ENCODE measurements at regions not wholly inside any gene's neighbourhood (a gene's known extent, or its start where the extent isn't known, plus 50 kb on each side); places are given as distances from the start of the nearest gene placed in this dataset.

DNA sequence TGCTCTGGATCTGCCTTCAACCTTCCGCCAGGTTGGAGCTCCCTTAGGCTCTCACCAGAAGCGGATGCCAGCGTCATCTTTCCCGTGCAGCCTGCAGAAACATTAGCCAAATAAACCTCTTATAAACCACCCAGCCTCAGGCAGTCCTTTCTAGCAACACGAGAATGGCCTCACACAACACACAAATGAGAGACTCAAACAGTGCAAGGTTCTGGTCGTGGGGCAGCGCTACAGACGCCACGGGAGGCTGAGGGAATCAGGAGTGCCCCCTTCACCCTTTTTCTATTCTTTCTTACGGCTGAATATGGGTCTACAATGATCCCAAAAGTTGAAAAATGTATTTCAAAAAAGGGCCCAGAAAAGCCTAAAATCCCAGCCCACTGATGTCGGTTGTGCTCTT is 96.4 kb downstream of the FOXL3 start:
- no peak for DNase-seq (ENCODE audit: low read depth)

DNA sequence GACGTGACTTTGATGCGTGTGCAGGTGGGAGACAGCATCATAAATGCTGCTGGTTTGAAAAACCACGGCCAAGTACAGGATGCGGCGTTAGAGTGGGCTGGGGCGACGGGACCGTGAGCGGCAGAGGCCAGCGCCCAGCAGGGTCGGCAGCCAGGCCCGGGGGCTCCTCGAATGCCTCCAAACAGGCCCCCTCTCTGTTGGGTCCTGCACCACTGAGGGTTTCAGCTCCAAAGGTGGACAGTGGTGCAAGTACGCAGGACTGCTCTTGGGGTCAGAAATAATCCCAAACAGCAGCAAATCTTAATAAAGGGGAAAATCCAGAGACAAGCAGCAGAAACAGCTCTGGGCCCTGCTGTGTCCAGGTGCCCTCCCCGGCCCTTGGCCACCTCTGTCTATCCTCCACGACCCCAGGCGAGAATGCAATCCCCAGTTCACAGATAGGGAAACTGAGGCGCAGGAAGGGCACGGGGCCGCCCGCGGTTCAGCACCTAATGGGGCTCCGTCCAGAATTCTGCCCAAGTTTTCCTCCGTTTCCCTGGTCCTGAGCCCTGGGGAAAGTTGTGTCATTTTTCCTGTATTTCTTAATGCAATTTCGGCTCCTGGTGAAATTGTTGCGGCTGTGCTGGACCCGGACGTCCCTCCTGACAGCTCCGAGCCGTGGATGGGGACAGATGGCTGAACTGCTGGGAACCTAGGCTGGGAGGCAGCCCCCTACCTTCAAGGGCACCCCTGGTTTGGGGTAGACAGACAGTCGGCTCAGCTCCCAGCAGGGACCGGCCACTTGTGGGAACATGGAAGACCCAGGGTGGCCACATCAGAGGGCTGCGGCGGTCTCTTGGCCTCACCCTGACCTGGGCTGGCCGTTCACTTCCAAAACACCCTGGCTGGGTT is 97.4 kb downstream of the FOXL3 start:
- no peak for DNase-seq (ENCODE audit: low read depth)

DNA sequence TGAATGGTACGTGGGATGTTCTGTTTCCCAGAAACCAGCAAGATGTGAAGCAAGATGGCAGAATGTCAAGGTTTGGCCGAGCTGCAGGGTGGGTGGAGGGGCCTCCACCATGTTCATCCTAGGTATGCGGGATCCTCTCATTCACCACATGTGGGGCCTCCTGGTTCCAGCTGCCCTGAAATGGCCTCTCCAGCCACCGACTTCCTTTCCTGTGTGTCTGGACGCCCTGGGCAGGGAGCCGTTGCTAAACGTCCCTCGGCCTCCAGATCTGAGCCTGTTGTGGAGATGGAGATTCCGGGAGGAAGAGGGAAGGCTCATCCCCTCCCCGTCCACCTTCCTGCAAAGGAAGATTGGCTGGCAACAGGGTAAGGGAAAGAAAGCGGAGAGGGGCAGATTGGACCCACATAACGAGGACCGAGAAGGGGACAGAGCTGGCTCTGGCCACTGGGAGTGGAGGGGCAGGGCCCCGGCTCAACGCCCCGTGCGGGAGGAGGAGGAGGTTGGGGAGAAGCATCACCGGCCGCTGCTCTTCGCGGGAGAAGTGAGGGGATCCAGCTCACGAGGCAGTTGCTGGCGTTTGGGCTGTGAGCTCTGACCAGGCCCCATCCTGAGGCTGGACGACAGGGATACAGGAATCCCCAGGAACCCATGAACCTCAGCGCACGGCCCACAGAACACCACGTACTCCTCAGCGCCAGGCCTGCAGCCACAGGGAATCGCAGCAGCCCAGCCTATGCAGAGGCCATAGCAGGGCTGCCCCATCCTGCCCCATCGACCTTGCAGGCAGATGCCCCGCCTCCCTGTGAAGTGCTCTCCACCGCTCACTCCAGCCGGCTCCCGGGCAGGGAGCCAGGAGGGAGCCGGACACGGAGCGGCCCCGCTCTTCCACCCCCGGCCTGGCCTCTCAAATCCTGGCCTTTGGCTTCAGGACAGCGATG is 98.3 kb downstream of the FOXL3 start:
- no peak for DNase-seq (ENCODE audit: low read depth)

DNA sequence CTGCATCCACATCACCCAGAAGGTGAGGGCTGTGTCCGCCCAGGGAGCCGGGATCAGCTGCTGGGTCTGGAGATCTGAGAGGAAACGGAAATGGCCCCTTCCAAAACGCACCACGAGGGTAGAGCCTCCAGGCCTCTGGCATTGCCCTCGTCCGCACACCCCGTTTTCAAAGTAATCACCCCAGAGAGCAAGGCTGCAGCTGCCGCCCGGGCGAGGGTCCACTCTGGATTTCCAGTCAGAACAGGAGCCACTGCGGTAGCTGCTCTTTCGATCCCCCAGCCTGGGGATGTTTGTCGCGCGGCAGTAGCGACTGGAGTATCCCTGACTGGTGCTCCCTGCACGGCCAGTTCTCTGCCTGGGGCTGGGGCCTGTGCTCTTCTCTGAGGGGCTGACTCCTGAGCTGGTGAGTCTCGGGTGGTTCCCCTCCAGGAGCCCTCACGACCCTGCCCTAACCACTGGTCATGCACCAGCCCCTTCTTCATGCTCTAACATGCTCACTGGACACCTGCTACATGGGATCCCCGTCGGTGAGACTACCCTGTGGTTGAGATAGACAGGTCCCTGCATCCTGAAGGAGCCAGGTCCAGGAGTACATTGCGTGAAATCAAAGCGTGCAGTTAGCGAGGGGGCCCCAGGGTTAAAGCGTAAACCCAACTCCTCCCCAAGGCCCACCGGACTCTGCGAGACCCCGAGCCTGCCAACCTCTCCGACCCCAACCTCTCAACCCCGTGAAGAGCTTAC is 99.2 kb downstream of the FOXL3 start:
- no peak for DNase-seq (ENCODE audit: low read depth)

DNA sequence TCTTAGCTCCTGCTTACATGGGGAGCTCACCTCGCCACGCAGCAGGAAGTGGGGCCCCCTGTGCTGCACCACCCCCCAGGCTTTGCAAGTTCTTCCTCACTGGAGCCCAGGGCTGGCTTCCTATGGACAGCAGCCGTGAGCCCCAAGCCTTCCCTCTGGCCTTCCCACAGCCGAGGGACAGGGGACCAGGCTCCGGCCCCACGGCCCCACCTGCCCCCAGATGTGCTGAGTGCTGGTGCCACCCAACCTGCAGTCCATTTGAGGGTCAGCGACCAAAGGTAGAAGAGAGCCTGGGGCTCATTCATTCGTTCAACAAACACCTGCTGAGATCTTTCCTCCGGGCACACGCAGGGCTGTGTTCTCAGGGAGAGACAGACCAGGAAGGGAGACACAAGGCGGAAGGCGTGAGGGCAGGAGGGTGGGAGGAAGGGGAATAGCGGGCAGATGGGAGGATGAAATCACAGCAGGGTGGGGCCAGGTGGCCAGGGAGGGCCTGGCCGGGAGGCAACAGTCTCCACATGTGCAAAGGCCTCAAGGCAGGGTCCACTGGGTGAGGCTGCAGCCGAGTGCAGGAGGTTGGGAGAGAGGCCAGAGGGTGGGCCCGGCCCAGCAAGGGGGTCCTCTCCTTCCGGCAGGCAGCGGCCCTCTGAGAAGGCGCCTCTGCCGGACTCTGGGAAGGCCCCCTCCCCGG is 100.1 kb downstream of the FOXL3 start:
- no peak for DNase-seq (ENCODE audit: low read depth)

DNA sequence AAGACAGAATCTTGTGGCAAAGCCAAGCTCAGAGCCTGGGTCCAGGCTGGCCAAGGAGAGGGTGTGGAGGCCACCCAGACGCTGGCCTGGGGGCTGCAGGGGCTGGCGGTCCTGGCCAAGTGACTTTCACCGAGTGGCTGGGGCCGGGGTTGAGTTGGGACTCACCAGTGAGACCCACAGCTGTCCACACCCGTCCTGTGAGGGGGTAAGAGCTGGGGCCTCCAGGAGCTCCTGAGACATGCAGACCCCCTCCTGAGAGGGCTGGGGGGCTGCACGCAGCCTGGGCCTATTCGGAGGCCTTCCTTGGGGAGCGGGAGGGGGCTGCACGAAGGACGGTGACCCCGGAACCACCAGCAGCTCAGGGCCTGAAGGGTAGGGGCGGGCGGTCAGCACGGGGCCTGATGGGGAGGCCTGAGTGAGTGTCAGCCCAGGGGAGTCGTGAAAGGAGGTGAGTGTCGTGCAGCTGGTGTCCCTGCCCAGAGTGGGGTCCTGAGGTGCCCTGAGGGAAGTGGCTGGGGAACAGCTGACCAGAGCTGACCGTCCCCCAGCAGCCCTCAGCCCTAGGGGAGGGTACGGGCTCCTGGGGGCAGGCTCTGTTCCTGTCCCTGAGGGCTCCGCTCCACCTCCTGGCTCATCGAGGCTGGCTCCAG is 100.9 kb downstream of the FOXL3 start:
- DNase-seq (ENCODE audit: low read depth) = no peak

DNA sequence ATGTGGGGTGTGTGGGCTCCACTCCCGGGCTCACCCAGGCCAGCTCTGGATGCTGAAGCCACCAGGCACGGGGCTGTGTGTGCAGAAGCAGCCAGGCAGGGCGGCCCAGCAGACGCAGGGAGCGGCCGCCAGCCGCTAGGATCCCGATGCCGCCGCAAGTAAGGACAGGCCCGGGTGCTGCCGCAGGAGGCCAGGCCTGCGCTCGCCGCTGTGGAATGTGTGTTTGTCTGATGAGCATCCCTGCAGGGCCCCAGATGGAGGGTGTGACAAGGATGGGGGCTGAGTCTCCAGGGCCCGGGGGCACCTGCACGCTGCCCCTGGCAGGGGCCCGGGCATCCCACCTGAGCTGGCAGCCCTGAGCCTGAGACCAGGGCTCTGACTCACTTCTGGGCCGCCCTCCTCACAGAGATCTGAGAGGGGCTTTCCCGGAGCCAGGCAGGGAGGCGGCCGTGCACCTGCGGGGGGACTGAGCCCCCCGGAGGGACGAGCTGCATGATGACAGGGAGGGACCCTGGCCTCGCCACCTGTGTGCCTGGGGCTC is 101.5 kb downstream of the FOXL3 start:
- no peak for DNase-seq (ENCODE audit: low read depth)

DNA sequence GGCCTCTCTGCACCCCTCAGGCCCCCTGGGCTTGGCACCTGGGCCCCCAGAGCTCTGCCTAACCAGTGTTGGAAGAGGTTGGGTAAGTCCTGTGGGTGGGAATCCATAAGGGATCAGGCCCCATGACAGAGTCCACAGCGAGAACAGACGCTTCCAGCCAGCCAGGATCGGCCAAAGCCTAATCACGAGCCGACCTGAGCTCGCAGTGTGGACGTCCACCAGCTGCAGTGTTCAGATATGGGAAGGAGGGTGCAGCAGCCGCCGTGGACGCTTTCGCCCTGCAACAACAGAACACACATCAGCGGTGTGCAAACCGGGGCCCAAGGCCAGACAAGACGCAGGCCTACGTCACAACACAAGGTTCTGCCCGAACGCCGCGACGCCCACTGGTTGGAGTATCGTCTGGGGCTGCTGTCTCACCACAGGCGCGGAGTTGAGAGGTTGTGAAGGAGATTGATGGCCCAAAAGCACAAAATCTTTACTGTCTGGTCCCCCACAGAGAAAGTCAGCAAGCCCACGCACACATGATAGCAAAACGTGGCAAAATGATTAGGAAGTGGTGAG is 102.1 kb downstream of the FOXL3 start:
- DNase-seq (ENCODE audit: low read depth) = no peak

DNA sequence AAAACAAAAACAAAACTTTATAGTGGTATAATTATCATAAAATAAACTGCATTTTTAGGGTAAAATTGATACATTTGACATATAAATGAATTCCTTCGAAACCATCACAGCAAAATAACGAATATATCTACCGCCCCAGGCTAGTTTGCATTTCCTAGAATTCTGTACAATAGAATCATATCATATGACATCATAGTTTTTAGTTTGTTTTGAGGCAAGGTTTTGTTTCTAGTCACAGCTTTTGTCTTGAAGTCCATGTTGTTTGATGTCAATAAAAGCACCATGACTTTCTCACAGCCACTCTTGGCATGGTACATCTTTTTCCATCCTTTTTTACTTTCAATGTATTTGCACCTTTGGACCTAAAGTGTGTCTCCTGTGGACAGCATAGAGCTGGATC is 102.9 kb downstream of the FOXL3 start:
- DNase-seq (ENCODE audit: low read depth) = no peak

DNA sequence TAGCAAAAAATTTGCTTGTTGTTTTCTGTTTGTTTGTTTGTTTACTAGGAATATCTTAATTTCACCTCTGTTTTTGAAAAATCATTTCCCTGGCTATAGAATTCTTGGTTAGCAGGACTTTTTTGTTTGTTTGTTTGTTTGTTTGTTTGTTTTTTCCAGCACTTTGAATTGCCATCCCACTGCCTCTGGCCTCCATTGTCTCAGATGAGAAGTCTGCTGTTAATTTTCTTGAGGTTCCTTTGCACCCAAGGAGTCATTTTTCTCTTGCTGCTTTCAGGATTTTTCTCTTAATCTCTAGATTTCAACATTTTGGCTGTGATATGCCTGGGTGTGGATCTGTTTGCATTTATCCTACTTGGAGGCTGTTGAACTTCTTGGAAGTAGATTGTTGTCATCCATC is 105.7 kb downstream of the FOXL3 start:
- DNase-seq (ENCODE audit: low read depth) = no peak

DNA sequence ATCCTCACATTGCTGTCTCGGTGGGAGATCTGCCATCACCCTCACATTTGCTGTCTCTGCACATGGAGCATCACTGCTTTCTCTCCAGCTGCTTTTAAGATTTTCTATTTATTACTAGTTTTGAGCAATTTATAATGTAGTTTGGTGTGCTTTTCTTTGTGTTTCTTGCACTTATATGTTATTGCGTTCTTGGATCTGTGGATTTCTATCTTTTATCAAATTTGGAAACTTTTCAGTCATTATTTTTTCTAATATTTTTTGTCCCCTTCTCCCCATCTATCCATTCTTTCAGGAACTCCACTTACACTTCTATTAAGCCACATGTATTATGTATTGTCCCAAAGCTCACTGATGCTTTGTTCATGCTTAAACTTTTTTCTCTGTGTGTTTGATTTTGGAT is 108.9 kb downstream of the FOXL3 start:
- DNase-seq (ENCODE audit: low read depth) = no peak

DNA sequence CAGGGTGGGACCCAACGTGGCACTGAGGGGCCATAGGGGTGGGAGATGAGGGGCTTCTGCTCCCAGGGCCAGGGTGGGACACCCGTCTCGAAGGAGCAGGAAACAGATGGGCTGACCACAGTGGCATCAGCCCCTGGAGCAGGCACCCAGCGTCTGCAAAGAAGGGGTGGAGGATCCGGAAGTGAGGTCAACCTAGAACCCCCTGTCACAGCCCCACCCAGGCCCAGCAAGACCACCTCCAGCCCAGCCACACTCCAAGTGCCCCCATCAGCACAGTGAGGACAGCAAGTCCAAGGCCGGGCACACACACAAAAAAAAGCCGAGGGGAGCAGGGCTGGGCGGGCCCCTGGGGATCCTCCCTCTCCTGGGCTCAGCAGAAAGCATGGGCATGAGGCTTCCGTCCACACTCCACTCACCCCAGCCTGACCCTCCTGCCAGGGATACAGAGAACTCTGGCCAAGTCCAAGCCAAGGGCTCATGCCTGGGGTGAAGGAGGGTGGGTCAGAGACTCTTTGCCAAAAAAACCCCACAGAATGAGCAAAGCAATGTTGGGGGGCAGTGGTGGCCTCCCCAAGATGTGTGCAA is 111.0 kb downstream of the FOXL3 start:
- DNase-seq (ENCODE audit: low read depth) = no peak

DNA sequence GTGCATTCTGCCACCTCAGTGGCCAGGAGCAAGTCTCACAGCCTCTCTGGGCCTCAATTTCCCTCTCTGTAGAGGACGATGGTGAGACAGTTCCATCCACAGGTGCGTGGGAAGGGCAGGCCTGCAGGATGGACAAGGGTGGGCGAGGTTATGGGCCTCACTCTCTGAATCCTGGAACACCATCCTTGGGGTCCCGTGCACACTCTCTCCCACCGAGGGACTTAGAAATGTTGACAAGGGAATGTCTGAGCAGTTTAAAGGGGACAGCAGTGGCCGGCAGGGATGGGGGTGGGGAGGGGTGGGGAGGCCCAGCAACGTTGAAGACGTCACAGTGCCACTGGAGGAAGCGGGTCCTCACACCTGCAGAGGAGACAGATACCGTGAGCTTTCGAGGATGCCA is 111.5 kb downstream of the FOXL3 start:
- DNase-seq (ENCODE audit: low read depth) = no peak

DNA sequence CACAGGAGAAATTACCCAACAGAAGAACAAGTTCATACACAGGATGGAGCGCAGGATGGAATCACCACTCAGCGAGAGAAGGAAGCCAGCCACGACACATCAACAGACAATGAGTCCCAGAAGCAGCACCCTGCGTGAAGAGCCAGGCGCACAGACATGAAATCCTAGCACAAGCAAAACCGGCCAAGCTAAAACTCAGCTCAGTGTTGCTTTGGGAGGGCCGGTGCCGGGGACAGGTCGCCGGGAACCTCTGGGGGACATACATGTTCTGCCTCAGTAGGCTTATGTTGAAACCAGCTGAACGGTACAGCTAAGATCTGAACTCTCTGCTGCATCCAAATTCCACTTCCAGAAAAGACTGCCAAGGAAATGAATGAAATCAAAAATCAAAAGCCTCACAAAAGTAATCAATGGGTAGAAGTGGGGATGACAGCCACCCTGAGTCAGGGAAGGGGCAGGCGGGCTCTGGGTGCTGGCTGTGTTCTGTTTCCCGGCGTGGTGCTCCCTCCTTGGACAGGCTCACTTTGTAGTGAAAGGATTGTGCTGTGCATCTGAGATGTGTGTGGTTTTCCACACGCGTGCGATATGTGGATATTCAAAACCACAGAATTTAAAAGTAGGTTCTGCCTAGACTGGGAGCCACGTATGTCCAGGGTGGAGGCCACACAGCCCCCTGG is 114.7 kb downstream of the PDGFA start:
- no peak for DNase-seq (ENCODE audit: low read depth)

DNA sequence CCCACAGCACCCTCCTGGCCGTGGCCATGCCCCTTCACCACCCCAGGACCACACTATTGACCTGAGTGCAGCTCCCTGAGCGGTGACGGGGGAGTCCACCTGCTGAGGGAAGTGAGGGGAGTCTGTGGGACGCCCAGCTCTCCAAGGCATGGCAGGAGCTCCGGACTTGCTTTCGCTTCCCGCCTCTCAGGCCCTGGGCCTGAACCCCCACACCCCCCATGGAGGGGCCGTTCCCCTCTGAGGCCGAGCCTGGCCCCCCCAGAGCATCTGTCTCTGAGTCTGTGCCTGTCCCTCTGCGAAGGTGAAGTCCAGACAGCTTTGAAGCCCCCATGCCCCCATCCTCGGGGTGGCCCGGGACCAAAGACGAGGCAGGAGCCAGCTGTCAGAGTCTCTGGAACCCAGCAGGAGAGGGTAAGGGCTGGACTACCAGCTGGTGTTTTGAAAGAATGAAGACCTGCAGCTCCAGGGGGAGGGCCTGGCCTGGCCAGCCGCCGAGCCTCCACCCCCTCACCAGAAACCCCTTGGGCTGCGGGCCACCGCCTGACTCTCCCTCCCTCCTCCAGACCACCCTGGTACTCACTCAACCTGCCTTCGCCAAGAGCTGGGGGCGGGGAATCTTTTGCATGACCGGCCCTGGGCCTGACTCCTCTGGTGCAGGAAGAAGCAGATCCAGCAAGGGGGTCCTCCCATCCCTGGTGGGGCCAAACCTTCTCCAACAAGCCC is 114.0 kb downstream of the PDGFA start:
- no peak for DNase-seq (ENCODE audit: low read depth)

DNA sequence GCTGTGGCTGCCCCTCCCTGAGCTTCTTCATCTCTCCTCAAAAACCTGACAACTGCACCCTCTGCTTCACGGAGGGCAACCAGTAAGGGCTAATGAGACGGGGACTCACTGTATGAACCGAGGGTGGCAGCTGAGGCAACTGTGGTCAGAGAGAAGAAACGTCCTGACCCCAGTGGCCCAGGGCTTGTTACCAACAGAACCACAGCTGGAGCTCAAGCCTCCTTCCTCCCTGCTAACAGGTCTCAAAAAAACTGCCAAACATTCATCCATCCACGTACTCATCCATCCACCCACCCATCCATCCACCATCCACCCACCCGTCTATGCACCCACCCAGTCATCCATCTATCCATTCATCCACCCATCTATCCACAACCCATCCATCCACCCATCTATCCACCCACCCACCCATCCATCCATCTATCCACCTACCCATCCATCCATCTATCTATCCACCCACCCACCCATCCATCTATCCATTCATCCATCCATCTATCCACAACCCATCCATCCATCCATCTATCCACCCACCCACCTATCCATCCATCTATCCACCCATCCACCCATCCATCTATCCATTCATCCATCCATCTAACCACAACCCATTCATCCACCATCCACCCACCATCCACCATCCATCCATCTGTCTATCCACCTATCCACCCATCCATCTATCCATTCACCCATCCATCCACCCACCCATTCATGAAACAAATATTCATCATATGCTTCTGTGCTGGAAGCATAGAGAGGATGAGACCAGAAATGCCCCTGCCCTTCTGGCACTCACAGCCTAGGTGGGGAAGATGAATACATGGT is 111.7 kb downstream of the PDGFA start:
- DNase-seq (ENCODE audit: low read depth) = no peak

DNA sequence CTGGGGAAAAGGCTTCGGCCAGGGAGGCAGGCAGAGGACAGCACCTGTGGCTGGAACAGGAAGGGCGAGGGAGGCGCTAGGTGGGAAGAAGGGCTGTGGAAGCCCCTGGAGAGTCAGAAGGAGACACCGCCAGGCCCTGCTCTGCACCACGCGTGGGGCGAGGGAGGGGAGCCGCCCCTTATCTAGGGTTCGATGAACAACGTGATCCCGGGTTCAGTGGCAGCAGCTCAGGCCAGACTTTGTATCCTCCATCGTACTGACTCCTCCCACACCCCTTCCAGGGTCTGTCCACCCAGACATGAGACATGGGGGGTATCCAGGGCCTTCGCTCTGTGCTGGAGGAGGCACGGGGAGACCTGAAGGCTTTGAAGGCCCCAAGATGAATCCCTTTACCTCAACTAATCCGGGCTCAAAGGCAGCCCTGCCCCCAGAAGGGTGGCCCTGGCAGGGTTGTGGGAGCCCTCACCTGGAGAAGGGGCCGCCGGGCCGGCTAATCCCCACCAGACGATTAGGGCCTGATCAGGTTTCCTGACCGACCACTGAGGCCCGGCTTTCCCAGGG is 110.8 kb downstream of the PDGFA start:
- no peak for DNase-seq (ENCODE audit: low read depth)

Data from stimulated activated CD8-positive, alpha-beta memory T cell treated with anti-CD3 and anti-CD28 coated beads, Interleukin-15, amount 100 ng/mL, for 24 hours (primary cell).